ENCODE measurements at regions not wholly inside any gene's neighbourhood (a gene's known extent, or its start where the extent isn't known, plus 50 kb on each side); places are given as distances from the start of the nearest gene placed in this dataset.
"Not testable (repeated sequence)": the region's sequence is repeated elsewhere in the genome, so short reads cannot be mapped to it uniquely, and the experiment has no call there.

GRCh38 chr3:39651993-39652739 lies 157.2 kb upstream of the MYRIP start:
- no peaks in the 10 kb centered on the region for H3K36me3 ChIP-seq (ENCODE audit: low read depth, missing control alignments)
- no peak overlapping the region for H3K4me3 ChIP-seq
- no peaks in the 10 kb centered on the region for H3K9me3 ChIP-seq
- H3K4me1 ChIP-seq: no peaks in the 10 kb centered on the region
- H3K27me3 ChIP-seq: no peaks in the 10 kb centered on the region
- intact Hi-C loops (cut with DNase I; ENCODE audit: low total_unique reads): no loop called here
- no peak for DNase-seq
- 72 to 76% methylated on average over 4 of the region's 4 CpGs for WGBS, 2 donors
- TF ChIP-seq POLR2A (IDR thresholded peaks at IDR 0.05) (no peak), CTCF (IDR thresholded peaks at IDR 0.05) (no peak)
- H3K27ac ChIP-seq: no peak overlapping the region

- DNase-seq, H3K27ac ChIP-seq: not testable (repeated sequence)
- WGBS, 2 donors: 75 to 85% methylated on average over 7 to 26 of the region's 26 CpGs
Measured at GRCh38 chr3:39655718-39656117, 153.7 kb upstream of the MYRIP start.

GRCh38 chr3:39657075-39657474 lies 152.3 kb upstream of the MYRIP start:
- intact Hi-C loops (cut with DNase I; ENCODE audit: low total_unique reads): no loop called here
- no peaks in the 10 kb centered on the region for H3K27me3 ChIP-seq
- TF ChIP-seq POLR2A (IDR thresholded peaks at IDR 0.05) (no peak), CTCF (IDR thresholded peaks at IDR 0.05) (no peak)
- no peaks in the 10 kb centered on the region for H3K9me3 ChIP-seq
- H3K36me3 ChIP-seq (ENCODE audit: low read depth, missing control alignments): no peaks in the 10 kb centered on the region
- no peaks in the 10 kb centered on the region for H3K4me1 ChIP-seq
- no peak overlapping the region for H3K4me3 ChIP-seq
- DNase-seq: no peak
- H3K27ac ChIP-seq: no peak overlapping the region

More at GRCh38 chr3:39655718-39656117, 153.7 kb upstream of the MYRIP start:
- peak overlapping the region in 1 of 2 donors; percentile 17 for H3K4me3 ChIP-seq
- H3K27me3 ChIP-seq; H3K36me3 ChIP-seq (ENCODE audit: low read depth, missing control alignments); intact Hi-C loops (cut with DNase I; ENCODE audit: low total_unique reads); H3K4me1 ChIP-seq; H3K9me3 ChIP-seq: not testable (repeated sequence)

- no peak for DNase-seq
- TF ChIP-seq POLR2A (IDR thresholded peaks at IDR 0.05) (no peak), CTCF (IDR thresholded peaks at IDR 0.05) (no peak)
- WGBS, 2 donors: 95% methylated on average over 1 of the region's 1 CpG
- H3K27ac ChIP-seq: no peak overlapping the region
- intact Hi-C loops (cut with DNase I; ENCODE audit: low total_unique reads): no loop called here
- no peaks in the 10 kb centered on the region for H3K4me1 ChIP-seq
- H3K4me3 ChIP-seq: no peak overlapping the region
- no peaks in the 10 kb centered on the region for H3K36me3 ChIP-seq (ENCODE audit: low read depth, missing control alignments)
- no peaks in the 10 kb centered on the region for H3K9me3 ChIP-seq
- H3K27me3 ChIP-seq: no peaks in the 10 kb centered on the region
Measured at GRCh38 chr3:39657775-39658174, 151.6 kb upstream of the MYRIP start.

GRCh38 chr3:39664931-39665330 lies 144.5 kb upstream of the MYRIP start:
- no peaks in the 10 kb centered on the region for H3K9me3 ChIP-seq
- intact Hi-C loops (cut with DNase I; ENCODE audit: low total_unique reads): no loop called here
- WGBS, 2 donors: 91 to 93% methylated on average over 4 of the region's 4 CpGs
- no peak for DNase-seq
- no peaks in the 10 kb centered on the region for H3K36me3 ChIP-seq (ENCODE audit: low read depth, missing control alignments)
- no peaks in the 10 kb centered on the region for H3K4me1 ChIP-seq
- H3K27ac ChIP-seq: no peak overlapping the region
- H3K4me3 ChIP-seq: no peak overlapping the region
- TF ChIP-seq CTCF (IDR thresholded peaks at IDR 0.05): no peak
- no peak for TF ChIP-seq POLR2A (IDR thresholded peaks at IDR 0.05)
- no peaks in the 10 kb centered on the region for H3K27me3 ChIP-seq
